ENCODE measurements at regions not wholly inside any gene's neighbourhood (a gene's known extent, or its start where the extent isn't known, plus 50 kb on each side); places are given as distances from the start of the nearest gene placed in this dataset.

DNA sequence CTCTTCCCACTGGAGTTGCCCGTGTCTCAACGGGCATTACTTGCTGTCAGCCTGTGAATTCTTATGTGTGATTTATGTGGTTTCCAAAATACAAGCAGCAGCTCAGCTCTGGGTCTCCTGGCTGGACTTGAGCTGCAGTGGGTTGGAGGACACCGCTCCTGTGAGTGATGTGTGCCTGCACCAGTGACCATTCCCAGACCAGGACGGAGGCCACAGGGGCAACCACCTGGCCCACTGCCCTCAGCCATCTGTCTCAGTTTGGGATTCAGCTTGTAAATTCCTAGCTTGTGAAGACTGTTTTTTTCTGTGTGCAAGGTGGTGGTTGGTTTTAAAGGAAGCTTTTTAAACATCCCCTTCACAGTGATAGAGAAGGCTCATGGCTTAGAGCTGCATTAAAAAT, 261.0 kb downstream of the BCL2 start:
- TF ChIP-seq TCF4 (CRISPR knock-in tag; IDR thresholded peaks at IDR 0.05; ENCODE audit: borderline replicate concordance) = no peak
- TF ChIP-seq, protein P1, sequence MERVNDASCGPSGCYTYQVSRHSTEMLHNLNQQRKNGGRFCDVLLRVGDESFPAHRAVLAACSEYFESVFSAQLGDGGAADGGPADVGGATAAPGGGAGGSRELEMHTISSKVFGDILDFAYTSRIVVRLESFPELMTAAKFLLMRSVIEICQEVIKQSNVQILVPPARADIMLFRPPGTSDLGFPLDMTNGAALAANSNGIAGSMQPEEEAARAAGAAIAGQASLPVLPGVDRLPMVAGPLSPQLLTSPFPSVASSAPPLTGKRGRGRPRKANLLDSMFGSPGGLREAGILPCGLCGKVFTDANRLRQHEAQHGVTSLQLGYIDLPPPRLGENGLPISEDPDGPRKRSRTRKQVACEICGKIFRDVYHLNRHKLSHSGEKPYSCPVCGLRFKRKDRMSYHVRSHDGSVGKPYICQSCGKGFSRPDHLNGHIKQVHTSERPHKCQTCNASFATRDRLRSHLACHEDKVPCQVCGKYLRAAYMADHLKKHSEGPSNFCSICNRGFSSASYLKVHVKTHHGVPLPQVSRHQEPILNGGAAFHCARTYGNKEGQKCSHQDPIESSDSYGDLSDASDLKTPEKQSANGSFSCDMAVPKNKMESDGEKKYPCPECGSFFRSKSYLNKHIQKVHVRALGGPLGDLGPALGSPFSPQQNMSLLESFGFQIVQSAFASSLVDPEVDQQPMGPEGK (CRISPR knock-in tag; IDR thresholded peaks at IDR 0.05; ENCODE audit: borderline replicate concordance) = no peak
- TF ChIP-seq, protein P2, sequence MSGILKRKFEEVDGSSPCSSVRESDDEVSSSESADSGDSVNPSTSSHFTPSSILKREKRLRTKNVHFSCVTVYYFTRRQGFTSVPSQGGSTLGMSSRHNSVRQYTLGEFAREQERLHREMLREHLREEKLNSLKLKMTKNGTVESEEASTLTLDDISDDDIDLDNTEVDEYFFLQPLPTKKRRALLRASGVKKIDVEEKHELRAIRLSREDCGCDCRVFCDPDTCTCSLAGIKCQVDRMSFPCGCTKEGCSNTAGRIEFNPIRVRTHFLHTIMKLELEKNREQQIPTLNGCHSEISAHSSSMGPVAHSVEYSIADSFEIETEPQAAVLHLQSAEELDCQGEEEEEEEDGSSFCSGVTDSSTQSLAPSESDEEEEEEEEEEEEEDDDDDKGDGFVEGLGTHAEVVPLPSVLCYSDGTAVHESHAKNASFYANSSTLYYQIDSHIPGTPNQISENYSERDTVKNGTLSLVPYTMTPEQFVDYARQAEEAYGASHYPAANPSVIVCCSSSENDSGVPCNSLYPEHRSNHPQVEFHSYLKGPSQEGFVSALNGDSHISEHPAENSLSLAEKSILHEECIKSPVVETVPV (CRISPR knock-in tag; IDR thresholded peaks at IDR 0.05) = no peak
- TF ChIP-seq, protein P3, sequence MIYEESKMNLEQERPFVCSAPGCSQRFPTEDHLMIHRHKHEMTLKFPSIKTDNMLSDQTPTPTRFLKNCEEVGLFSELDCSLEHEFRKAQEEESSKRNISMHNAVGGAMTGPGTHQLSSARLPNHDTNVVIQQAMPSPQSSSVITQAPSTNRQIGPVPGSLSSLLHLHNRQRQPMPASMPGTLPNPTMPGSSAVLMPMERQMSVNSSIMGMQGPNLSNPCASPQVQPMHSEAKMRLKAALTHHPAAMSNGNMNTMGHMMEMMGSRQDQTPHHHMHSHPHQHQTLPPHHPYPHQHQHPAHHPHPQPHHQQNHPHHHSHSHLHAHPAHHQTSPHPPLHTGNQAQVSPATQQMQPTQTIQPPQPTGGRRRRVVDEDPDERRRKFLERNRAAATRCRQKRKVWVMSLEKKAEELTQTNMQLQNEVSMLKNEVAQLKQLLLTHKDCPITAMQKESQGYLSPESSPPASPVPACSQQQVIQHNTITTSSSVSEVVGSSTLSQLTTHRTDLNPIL (CRISPR knock-in tag; IDR thresholded peaks at IDR 0.05; ENCODE audit: low read depth) = no peak
- TF ChIP-seq, protein P4, sequence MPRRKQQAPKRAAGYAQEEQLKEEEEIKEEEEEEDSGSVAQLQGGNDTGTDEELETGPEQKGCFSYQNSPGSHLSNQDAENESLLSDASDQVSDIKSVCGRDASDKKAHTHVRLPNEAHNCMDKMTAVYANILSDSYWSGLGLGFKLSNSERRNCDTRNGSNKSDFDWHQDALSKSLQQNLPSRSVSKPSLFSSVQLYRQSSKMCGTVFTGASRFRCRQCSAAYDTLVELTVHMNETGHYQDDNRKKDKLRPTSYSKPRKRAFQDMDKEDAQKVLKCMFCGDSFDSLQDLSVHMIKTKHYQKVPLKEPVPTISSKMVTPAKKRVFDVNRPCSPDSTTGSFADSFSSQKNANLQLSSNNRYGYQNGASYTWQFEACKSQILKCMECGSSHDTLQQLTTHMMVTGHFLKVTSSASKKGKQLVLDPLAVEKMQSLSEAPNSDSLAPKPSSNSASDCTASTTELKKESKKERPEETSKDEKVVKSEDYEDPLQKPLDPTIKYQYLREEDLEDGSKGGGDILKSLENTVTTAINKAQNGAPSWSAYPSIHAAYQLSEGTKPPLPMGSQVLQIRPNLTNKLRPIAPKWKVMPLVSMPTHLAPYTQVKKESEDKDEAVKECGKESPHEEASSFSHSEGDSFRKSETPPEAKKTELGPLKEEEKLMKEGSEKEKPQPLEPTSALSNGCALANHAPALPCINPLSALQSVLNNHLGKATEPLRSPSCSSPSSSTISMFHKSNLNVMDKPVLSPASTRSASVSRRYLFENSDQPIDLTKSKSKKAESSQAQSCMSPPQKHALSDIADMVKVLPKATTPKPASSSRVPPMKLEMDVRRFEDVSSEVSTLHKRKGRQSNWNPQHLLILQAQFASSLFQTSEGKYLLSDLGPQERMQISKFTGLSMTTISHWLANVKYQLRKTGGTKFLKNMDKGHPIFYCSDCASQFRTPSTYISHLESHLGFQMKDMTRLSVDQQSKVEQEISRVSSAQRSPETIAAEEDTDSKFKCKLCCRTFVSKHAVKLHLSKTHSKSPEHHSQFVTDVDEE (CRISPR knock-in tag; IDR thresholded peaks at IDR 0.05) = no peak
- no peak for TF ChIP-seq RARB (CRISPR knock-in tag; IDR thresholded peaks at IDR 0.05)
- TF ChIP-seq ZFP3 (CRISPR knock-in tag; IDR thresholded peaks at IDR 0.05) = no peak
- no peak for TF ChIP-seq SNAI2 (CRISPR knock-in tag; IDR thresholded peaks at IDR 0.05)
- no peak for TF ChIP-seq ZNF8 (CRISPR knock-in tag; IDR thresholded peaks at IDR 0.05)
- no peak for TF ChIP-seq ESRRG (CRISPR knock-in tag; IDR thresholded peaks at IDR 0.05)
- TF ChIP-seq ZC3H10 (CRISPR knock-in tag; IDR thresholded peaks at IDR 0.05) = no peak
- TF ChIP-seq PPARA (CRISPR knock-in tag; IDR thresholded peaks at IDR 0.05; ENCODE audit: borderline replicate concordance) = no peak
- no peak for TF ChIP-seq ARNTL (CRISPR knock-in tag; IDR thresholded peaks at IDR 0.05; ENCODE audit: borderline replicate concordance, low read depth)
- TF ChIP-seq ZFP30 (CRISPR knock-in tag; IDR thresholded peaks at IDR 0.05) = no peak

All from SK-N-SH treated with all-trans-retinoic acid at 6 μM for 48 hours (cell line).